WERI-Rb-1 (cell line): ENCODE measurements at regions not wholly inside any gene's neighbourhood (a gene's known extent, or its start where the extent isn't known, plus 50 kb on each side); places are given as distances from the start of the nearest gene placed in this dataset.

Experiments
- DNase-seq: peaks from one replicate; pipeline ENCODE4 v3.0.0-alpha.2; 2020
- H3K27ac ChIP-seq: fragments of 250-450 bp; sonication (Bioruptor Pico); 2 replicates; pipeline ENCODE4 v1.5.1; 2020; ENCODE audit warnings: mild to moderate bottlenecking, moderate library complexity
- H3K27me3 ChIP-seq: fragments of 250-450 bp; sonication (Bioruptor Pico); 2 replicates; pipeline ENCODE4 v1.5.1; 2021; ENCODE audit warnings: mild to moderate bottlenecking, low read depth, moderate library complexity; ENCODE audit not compliant: insufficient read depth, severe bottlenecking
- H3K36me3 ChIP-seq: fragments of 250-450 bp; sonication (Bioruptor Pico); 2 replicates; pipeline ENCODE4 v1.5.1; 2020; ENCODE audit warnings: mild to moderate bottlenecking, moderate library complexity
- H3K4me3 ChIP-seq: 2 replicates; pipeline ENCODE4 v1.5.1; 2011; ENCODE audit warnings: low read depth, mild to moderate bottlenecking, control low read depth, low read length
- H3K9me3 ChIP-seq: fragments of 250-450 bp; sonication (Bioruptor Pico); 2 replicates; pipeline ENCODE4 v1.5.1; 2021; ENCODE audit warnings: mild to moderate bottlenecking, moderate library complexity; ENCODE audit not compliant: severe bottlenecking
- TF ChIP-seq, protein P1 (sequence below): IDR thresholded peaks from 2 replicates; pipeline ENCODE4 v1.5.1; 2011; ENCODE audit warnings: low read depth, mild to moderate bottlenecking, control low read depth, inconsistent platforms, low read length

GRCh38 chr16:72664509-72665408, 383.2 kb downstream of the ZFHX3 start:
- DNase-seq: peak; percentile 97
- no peaks in the 10 kb centered on the region for H3K27me3 ChIP-seq
- no peaks in the 10 kb centered on the region for H3K36me3 ChIP-seq
- TF ChIP-seq, protein P1, sequence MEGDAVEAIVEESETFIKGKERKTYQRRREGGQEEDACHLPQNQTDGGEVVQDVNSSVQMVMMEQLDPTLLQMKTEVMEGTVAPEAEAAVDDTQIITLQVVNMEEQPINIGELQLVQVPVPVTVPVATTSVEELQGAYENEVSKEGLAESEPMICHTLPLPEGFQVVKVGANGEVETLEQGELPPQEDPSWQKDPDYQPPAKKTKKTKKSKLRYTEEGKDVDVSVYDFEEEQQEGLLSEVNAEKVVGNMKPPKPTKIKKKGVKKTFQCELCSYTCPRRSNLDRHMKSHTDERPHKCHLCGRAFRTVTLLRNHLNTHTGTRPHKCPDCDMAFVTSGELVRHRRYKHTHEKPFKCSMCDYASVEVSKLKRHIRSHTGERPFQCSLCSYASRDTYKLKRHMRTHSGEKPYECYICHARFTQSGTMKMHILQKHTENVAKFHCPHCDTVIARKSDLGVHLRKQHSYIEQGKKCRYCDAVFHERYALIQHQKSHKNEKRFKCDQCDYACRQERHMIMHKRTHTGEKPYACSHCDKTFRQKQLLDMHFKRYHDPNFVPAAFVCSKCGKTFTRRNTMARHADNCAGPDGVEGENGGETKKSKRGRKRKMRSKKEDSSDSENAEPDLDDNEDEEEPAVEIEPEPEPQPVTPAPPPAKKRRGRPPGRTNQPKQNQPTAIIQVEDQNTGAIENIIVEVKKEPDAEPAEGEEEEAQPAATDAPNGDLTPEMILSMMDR: no peak
- H3K9me3 ChIP-seq: no peaks in the 10 kb centered on the region
- peak overlapping the region; percentile 95 for H3K27ac ChIP-seq
- H3K4me3 ChIP-seq: peak overlapping the region; percentile 83

- DNase-seq: no peak
- H3K27me3 ChIP-seq: no peaks in the 10 kb centered on the region
- H3K9me3 ChIP-seq: no peaks in the 10 kb centered on the region
- H3K27ac ChIP-seq: peak overlapping the region; percentile 95
- peak overlapping the region; percentile 83 for H3K4me3 ChIP-seq
- no peaks in the 10 kb centered on the region for H3K36me3 ChIP-seq
- TF ChIP-seq, protein P1: no peak
Observed at GRCh38 chr16:72664056-72664508, 383.8 kb downstream of the ZFHX3 start.

DNA sequence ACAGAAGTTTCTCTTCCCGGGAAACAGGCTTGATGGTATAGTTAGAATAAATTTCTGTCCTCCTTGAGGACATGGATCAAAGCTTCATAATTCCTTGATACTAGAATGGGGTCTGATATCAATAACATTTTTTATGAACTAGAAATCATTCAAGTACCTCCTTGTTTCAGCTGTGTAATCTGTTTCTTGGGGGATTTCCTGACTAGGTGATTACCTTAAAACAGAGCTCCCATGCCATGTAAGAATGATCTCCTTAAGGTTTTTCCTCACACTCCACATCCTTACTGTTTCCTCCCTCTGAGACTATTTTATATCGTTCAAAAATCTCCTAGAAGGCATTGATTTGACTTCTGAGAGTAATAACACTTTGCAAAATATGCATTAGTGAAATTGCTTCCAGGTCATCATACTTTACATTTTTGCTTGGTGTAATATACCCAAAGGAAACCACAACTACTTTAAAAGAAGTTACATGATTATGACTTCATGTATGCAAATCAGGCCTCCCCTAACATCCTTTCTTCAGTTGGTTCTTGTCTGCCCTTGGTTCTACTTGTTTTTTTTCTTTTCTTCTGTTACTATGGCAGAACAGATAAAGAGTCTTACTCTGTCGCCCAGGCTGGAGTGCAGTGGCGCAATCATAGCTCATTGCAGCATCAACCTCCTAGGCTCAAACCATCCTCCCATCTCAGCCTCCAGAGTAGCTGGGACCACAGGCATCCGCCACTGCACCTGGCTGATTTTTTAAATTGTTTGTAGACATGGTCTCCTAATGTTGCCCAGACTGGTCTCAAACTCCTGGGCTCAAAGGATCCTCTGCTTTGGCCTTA, 388.8 kb downstream of the ZFHX3 start:
- Histone ChIP-seq H3K27ac (no peak overlapping the region), H3K27me3 (no peaks in the 10 kb centered on the region), H3K4me3 (no peak overlapping the region), H3K9me3 (no peaks in the 10 kb centered on the region), H3K36me3 (no peaks in the 10 kb centered on the region)
- DNase-seq: no peak
- TF ChIP-seq, protein P1: no peak

GRCh38 chr16:72657791-72658190, 390.1 kb downstream of the ZFHX3 start:
- Histone ChIP-seq H3K4me3 (no peak overlapping the region), H3K9me3 (no peaks in the 10 kb centered on the region), H3K27ac (no peak overlapping the region), H3K36me3 (no peaks in the 10 kb centered on the region), H3K27me3 (no peaks in the 10 kb centered on the region)
- no peak for DNase-seq
- TF ChIP-seq, protein P1: no peak

DNA sequence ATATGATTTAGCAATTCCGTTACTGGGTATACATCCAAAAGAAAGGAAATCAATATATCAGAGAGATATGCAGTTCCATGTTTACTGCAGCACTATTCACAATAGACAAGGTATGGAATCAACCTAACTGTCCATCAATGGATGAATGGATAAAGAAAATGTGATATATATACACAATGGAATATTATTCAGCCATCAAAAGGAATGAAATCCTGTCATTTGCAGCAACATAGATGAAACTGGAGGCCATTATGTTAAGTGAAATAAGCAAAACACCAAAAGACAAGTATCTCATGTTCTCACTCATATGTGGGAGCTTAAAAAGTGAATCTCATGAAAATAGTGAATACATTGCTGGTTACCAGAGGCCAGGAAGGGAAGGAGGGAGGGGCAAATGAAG, 390.8 kb downstream of the ZFHX3 start:
- no peak for DNase-seq
- no peak overlapping the region for H3K27ac ChIP-seq
- no peak overlapping the region for H3K4me3 ChIP-seq
- H3K36me3 ChIP-seq: no peaks in the 10 kb centered on the region
- TF ChIP-seq, protein P1: no peak
- no peaks in the 10 kb centered on the region for H3K9me3 ChIP-seq
- H3K27me3 ChIP-seq: no peaks in the 10 kb centered on the region
